AG04449 (cell line): ENCODE measurements at regions not wholly inside any gene's neighbourhood (a gene's known extent, or its start where the extent isn't known, plus 50 kb on each side); places are given as distances from the start of the nearest gene placed in this dataset.

Source experiments
- CTCF ChIA-PET: fragments of 350-600 bp; formaldehyde crosslinking; extraction: SDS; loops from one replicate; lab custom pipeline; 2021; ENCODE audit warnings: antibody characterized with exemption; lab: Yijun Ruan, JAX
- POLR2A ChIA-PET: fragments of 400-600, 350-600 bp; formaldehyde crosslinking; extraction: SDS; loops from one replicate; lab custom pipeline; 2020; ENCODE audit warnings: antibody characterized with exemption, inconsistent platforms; lab: Yijun Ruan, JAX
- DNase-seq: peaks from one replicate; pipeline ENCODE4 v3.0.0-alpha.2; 2010; ENCODE audit warnings: low read depth, low spot score
- H3K4me3 ChIP-seq: 2 replicates; pipeline ENCODE4 v1.5.1; 2011; ENCODE audit warnings: low read depth, mild to moderate bottlenecking, control low read depth, low read length
- TF ChIP-seq, protein P1 (sequence below): IDR thresholded peaks from one replicate; pipeline ENCODE4 v1.5.1; 2011; ENCODE audit warnings: mild to moderate bottlenecking, moderate library complexity, low read length, control low read depth, inconsistent platforms; ENCODE audit not compliant: insufficient read depth; ENCODE audit errors: missing control alignments

GRCh38 chr7:41785840-41786239 lies 83.0 kb upstream of the INHBA start:
- H3K4me3 ChIP-seq: no peak overlapping the region
- CTCF ChIA-PET: interaction anchor here (1.2 kb wide), 1 partner anchor 157 kb away, joined by 3 read pairs; no protein-coding TSS in a partner anchor
- POLR2A ChIA-PET: no interaction called here
- DNase-seq: no peak
- TF ChIP-seq, protein P1, sequence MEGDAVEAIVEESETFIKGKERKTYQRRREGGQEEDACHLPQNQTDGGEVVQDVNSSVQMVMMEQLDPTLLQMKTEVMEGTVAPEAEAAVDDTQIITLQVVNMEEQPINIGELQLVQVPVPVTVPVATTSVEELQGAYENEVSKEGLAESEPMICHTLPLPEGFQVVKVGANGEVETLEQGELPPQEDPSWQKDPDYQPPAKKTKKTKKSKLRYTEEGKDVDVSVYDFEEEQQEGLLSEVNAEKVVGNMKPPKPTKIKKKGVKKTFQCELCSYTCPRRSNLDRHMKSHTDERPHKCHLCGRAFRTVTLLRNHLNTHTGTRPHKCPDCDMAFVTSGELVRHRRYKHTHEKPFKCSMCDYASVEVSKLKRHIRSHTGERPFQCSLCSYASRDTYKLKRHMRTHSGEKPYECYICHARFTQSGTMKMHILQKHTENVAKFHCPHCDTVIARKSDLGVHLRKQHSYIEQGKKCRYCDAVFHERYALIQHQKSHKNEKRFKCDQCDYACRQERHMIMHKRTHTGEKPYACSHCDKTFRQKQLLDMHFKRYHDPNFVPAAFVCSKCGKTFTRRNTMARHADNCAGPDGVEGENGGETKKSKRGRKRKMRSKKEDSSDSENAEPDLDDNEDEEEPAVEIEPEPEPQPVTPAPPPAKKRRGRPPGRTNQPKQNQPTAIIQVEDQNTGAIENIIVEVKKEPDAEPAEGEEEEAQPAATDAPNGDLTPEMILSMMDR: no peak

DNA sequence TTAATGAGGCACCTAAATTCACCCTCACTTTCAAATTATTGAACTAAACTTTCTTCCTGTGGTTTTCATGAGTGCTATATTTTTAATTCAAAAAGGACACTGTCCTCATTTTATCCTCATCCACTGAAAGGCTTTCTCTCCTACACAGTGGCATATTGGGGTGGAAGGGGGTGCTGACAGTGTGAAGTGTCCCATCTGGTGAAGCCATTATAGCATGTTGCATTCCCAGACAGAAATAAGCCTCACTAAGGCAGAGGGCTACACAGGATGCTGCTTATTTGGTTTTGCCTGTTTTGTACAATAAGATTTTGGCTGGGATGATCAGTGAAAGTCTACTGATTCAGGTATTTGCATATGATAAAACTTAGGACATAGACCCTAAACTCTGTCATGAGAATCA lies 82.4 kb upstream of the INHBA start:
- TF ChIP-seq, protein P1: no peak
- POLR2A ChIA-PET: no interaction called here

DNA sequence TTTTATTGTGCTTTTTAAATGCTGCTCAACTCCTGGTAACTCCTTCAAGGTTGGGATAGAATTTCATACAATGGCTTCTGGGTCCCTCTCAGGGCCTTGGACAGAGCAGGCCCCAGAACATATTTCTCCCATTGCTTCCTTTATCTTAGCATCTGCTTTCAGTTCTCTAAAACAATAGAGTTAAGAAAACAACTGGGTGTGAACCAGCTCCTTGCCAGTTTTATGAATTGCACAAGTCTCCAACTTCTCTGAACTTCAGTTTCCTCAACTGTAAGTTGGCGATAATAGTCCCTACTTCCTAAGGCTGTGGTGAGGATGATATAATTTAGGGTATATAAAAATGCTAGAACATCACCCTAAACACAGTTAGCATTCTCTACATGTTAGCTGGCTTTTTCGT lies 77.0 kb upstream of the INHBA start:
- H3K4me3 ChIP-seq: no peak overlapping the region
- ChIA-PET CTCF (no interaction called here), POLR2A (no interaction called here)
- DNase-seq: no peak
- TF ChIP-seq, protein P1: no peak

More for the DNA sequence above, 82.4 kb upstream of the INHBA start:
- no peak overlapping the region for H3K4me3 ChIP-seq
- CTCF ChIA-PET: interaction anchor here (1.2 kb wide), 1 partner anchor 158 kb away, joined by 3 read pairs; no protein-coding TSS in a partner anchor
- no peak for DNase-seq

GRCh38 chr7:41777894-41778596 lies 75.2 kb upstream of the INHBA start:
- CTCF ChIA-PET: no interaction called here
- POLR2A ChIA-PET: no interaction called here
- no peak for DNase-seq

DNA sequence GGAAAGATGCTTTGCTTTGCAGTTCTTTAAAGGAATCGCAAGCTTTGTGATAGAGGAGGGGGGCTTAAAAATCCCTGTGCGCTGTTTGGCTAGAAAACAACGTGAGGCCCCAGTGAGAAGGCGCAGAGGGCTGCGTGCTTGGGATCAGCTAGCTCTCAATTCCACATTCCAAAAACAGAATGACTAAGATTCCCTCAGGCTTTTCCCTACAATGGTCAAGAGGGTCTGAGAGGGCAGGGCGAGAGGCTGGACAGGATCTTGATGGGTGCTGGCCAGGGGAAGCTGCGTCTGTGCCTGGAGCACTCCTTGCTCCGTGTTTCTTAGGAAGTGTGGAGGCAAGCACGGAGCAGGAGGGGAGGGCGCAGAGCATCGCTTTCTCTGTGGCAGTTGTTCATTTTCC lies 72.1 kb upstream of the INHBA start:
- TF ChIP-seq, protein P1: no peak
- H3K4me3 ChIP-seq: no peak overlapping the region
- ChIA-PET POLR2A (no interaction called here), CTCF (no interaction called here)
- no peak for DNase-seq

More at GRCh38 chr7:41777894-41778596, 75.2 kb upstream of the INHBA start:
- no peak overlapping the region for H3K4me3 ChIP-seq
- TF ChIP-seq, protein P1: no peak

DNA sequence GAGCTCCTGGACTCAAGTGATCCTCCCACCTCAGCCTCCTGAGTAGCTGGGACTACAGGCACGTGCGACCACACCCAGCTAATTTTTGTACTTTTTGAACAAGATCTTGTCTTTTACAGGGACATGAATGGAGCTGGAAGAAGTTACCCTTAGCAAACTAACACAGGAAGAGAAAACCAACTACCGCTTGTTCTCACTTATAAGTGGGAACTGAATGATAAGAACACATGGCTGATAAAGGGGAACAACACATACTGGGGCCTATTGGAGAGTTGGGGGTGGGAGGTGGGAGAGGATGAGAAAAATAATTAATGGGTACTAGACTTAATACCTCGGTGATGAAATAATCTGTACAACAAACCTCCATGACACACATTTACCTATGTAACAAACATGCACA lies 70.9 kb upstream of the INHBA start:
- TF ChIP-seq, protein P1: no peak
- ChIA-PET CTCF (no interaction called here), POLR2A (no interaction called here)
- no peak overlapping the region for H3K4me3 ChIP-seq
- no peak for DNase-seq
